Adrenal gland (tissue), 9 donors: ENCODE measurements at regions not wholly inside any gene's neighbourhood (a gene's known extent, or its start where the extent isn't known, plus 50 kb on each side); places are given as distances from the start of the nearest gene placed in this dataset.

Experiments used
- DNase-seq, 7 donors: peaks; one replicate each; pipeline ENCODE4 v3.0.0-alpha.2; 2019 to 2020
- H3K27ac ChIP-seq, 5 donors: fragments of 200-600 bp; sonication (generic) in 4 of 5; 1 replicate in 3 of 5; 2 replicates in 2 of 5; pipeline versions ENCODE4 v1.5.1 to v1.8.0; 2016 to 2020; ENCODE audit warnings: mild to moderate bottlenecking in 1 of 5
- H3K27me3 ChIP-seq: fragments of 200-600 bp; 2 replicates; pipeline ENCODE4 v1.8.0; 2021
- H3K36me3 ChIP-seq, 2 donors: fragments of 200-600 bp; replicated peaks in 1 of 2; 1 replicate in 1 of 2; 2 replicates in 1 of 2; pipeline versions ENCODE4 v1.5.1 to v1.8.0; 2018 to 2022
- H3K4me1 ChIP-seq, 2 donors: fragments of 200-600 bp; replicated peaks in 1 of 2; 1 replicate in 1 of 2; 2 replicates in 1 of 2; pipeline versions ENCODE4 v1.5.1 to v1.8.0; 2018 to 2021
- H3K4me3 ChIP-seq, 4 donors: fragments of 200-600 bp; sonication (generic) in 3 of 4; one replicate each; pipeline ENCODE4 v1.5.1; 2016 to 2018
- H3K9me3 ChIP-seq, 3 donors: fragments of 200-600 bp; sonication (generic) in 1 of 3; replicated peaks in 1 of 3; 1 replicate in 2 of 3; 2 replicates in 1 of 3; pipeline versions ENCODE4 v1.5.1 to v1.8.0; 2016 to 2021
- CTCF ChIP-seq, 6 experiments: fragments of 450-650 bp in 4 of 6; fragments of 200-600 bp in 2 of 6; sonication (generic) in 1 of 6; IDR thresholded peaks; 1 replicate in 5 of 6; 2 replicates in 1 of 6; pipeline versions ENCODE4 v1.5.1 to v1.8.0; 2016 to 2021; ENCODE audit warnings: antibody characterized with exemption in 6 of 6, mild to moderate bottlenecking in 2 of 6, moderate library complexity in 1 of 6
- POLR2A ChIP-seq, 2 donors: fragments of 450-650 bp; IDR thresholded peaks; one replicate each; pipeline ENCODE4 v1.6.1; 2017; ENCODE audit warnings: antibody characterized with exemption in 2 of 2, mild to moderate bottlenecking in 2 of 2, moderate library complexity in 1 of 2
- WGBS, 4 donors: extraction: QIAGEN DNeasy Blood & Tissue Kit in 2 of 4; methylation state at CpG; one replicate each; pipeline versions ENCODE4 v1.1.5 to v1.1.7; 2013 to 2017; 5-methylcytosine and 5-hydroxymethylcytosine counted together
- intact Hi-C, 2 donors: fragments of 100-400 bp; cut with DNase I; formaldehyde crosslinking; loops; one replicate each; pipeline versions ENCODE4 v1.14.1 to v1.15.0; 2022 to 2023
- donor health status: healthy with polysubstance abuse.
- donor health status: Bipolar disorder and iron deficiency.
- donor health status: DM: yes; HTN: yes; CAD: no.
- donor health status: DM: no; HTN: no; CAD: no.
- donor health status: DM: no; HTN: no; CAD: no.

- Histone ChIP-seq H3K36me3 (no peaks in the 10 kb centered on the region), H3K4me3 (no peak overlapping the region), H3K27ac (no peak overlapping the region), H3K27me3 (no peaks in the 10 kb centered on the region), H3K9me3 (peaks cover 0 to 8% (median 0%) of the 10 kb centered on the region in 3 donors), H3K4me1 (no peaks in the 10 kb centered on the region)
- no peak for TF ChIP-seq POLR2A (IDR thresholded peaks at IDR 0.05)
- TF ChIP-seq CTCF (IDR thresholded peaks at IDR 0.05): no peak
- DNase-seq: no peak
- intact Hi-C loops: no loop called here
Measured at GRCh38 chr2:17079262-17079661, 413.6 kb upstream of the CYRIA start.

- 21 to 62% (median 51%) methylated on average over 2 of the region's 2 CpGs for WGBS, 4 donors
- H3K36me3 ChIP-seq: no peaks in the 10 kb centered on the region
- DNase-seq: no peak
- no peak for TF ChIP-seq CTCF (IDR thresholded peaks at IDR 0.05)
- no peak overlapping the region for H3K27ac ChIP-seq
- no peak overlapping the region for H3K4me3 ChIP-seq
- peaks cover 0 to 8% (median 0%) of the 10 kb centered on the region in 3 donors for H3K9me3 ChIP-seq
- H3K4me1 ChIP-seq: no peaks in the 10 kb centered on the region
- H3K27me3 ChIP-seq: no peaks in the 10 kb centered on the region
- intact Hi-C loops: no loop called here
Measured at GRCh38 chr2:17076533-17076932, 410.9 kb upstream of the CYRIA start.

GRCh38 chr2:17070711-17071110 lies 405.1 kb upstream of the CYRIA start:
- no peak for TF ChIP-seq CTCF (IDR thresholded peaks at IDR 0.05)
- no peak for TF ChIP-seq POLR2A (IDR thresholded peaks at IDR 0.05)
- H3K27me3 ChIP-seq: no peaks in the 10 kb centered on the region
- intact Hi-C loops: no loop called here

GRCh38 chr2:17069564-17069963 lies 403.9 kb upstream of the CYRIA start:
- Histone ChIP-seq H3K4me3 (no peak overlapping the region), H3K27ac (no peak overlapping the region), H3K9me3 (no peaks in the 10 kb centered on the region), H3K27me3 (no peaks in the 10 kb centered on the region), H3K4me1 (no peaks in the 10 kb centered on the region), H3K36me3 (no peaks in the 10 kb centered on the region)
- no peak for DNase-seq
- intact Hi-C loops: no loop called here
- WGBS, 4 donors: 73 to 81% (median 77%) methylated on average over 4 of the region's 4 CpGs
- no peak for TF ChIP-seq POLR2A (IDR thresholded peaks at IDR 0.05)
- TF ChIP-seq CTCF (IDR thresholded peaks at IDR 0.05): no peak

More at GRCh38 chr2:17070711-17071110, 405.1 kb upstream of the CYRIA start:
- Histone ChIP-seq H3K4me1 (no peaks in the 10 kb centered on the region), H3K27ac (no peak overlapping the region), H3K9me3 (no peaks in the 10 kb centered on the region), H3K36me3 (no peaks in the 10 kb centered on the region), H3K4me3 (no peak overlapping the region)
- no peak for DNase-seq
